HCEC 1CT (cell line): ENCODE measurements at regions not wholly inside any gene's neighbourhood (a gene's known extent, or its start where the extent isn't known, plus 50 kb on each side); places are given as distances from the start of the nearest gene placed in this dataset.
A peak's percentile ranks its signal among the peaks of the same experiment; 100 is the strongest.

Experiments used
- DNase-seq: peaks from one replicate; pipeline ENCODE4 v3.0.0-alpha.2; 2017

DNA sequence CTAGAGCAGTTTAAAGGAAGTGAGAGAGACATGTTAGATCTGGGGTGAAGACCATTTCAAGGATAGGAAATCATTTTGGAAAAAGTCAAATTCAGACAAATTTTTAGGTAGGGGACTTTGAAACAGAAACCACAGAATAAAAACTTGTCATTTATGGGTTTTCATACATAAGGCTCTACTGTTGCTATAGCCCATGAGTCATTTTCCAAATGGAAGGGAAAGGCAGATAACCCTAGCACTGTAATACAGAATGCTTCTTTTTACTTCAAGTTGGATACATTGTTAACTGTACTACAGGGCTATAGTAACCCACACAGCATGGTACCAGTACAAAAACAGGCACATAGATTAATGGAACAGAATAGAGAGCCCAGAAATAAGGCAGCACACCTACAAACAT, 455.4 kb downstream of the EBF1 start:
- no peak for DNase-seq

GRCh38 chr5:158643840-158644239, 455.9 kb downstream of the EBF1 start:
- no peak for DNase-seq

DNA sequence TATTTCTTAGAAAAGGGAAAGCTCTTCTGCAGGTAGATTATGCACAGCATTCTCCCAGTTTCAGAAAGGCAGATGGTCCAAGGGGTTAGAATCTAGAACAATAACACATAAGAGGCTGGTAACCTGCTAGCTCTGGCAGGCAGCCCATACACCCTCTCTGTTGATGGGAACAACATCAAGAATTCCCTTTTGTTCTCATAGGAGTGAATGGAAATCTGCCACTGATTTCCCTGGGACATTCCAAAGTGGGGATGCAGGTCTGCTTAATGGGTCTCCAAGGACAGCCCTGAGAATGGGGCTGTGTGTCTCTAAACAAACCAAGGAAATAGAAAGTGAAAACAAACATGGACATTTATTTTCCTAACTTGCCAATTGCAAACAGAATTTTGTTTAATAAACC, 456.8 kb downstream of the EBF1 start:
- DNase-seq = no peak

DNA sequence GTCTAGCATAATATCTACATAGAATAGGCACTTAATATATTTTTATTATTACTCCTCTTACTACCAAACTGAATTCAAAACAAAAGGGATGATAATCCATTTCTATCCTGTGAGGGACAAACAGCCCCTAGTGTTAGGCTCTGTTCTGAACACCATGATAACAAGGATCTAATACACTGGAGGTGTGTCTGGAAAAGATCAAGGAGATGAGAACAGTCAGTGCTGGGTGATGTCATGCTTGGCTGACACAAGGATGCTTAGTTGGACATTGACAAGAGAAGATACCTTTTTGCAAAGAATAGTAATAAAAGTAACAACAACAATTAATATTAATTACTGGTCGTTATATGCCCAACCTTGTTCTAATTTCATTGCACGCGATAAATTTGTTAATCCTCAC, 458.7 kb downstream of the EBF1 start:
- no peak for DNase-seq

DNA sequence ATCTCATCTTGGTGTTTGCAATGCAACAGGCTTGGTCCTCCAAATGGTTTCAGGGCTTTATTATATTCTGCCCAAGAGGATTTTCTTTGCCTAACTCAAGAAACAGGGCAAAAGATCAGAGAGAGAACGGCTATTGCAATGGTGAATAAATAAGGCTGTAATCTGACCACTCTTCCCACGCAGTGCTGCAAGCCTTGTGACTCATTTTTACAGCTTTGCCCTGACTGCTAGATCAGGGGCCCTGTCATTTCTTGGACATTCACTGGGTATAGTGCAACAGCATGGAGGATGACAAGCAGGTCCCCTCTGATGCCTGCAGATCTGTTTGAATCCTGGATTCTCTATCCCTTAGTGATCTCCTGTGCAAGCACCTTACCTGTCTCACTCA, 459.1 kb downstream of the EBF1 start:
- peak; percentile 18 for DNase-seq

- peak; percentile 3 for DNase-seq
These were observed 459.7 kb downstream of the EBF1 start for GRCh38 chr5:158639881-158640592.

- no peak for DNase-seq
These were observed 461.3 kb downstream of the EBF1 start for GRCh38 chr5:158638396-158638795.

DNA sequence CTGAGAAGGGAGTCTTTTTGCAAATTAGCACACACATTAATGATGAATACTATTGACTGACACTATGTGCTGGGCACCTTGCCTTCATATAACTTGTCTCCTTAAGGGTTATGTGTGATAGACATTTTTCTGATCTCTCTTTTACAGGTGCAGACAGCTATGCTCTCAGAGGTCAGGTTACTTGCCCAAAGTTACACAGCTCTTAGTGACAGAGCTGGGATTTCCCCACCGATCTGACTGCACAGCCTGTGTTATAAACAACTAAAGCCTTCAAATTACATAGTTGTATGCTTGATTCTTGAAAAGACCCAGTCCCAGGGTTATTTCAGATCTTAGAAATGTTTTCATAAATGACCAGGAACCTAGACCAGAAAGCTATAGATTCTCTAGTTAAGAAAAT, 462.7 kb downstream of the EBF1 start:
- DNase-seq = no peak

DNA sequence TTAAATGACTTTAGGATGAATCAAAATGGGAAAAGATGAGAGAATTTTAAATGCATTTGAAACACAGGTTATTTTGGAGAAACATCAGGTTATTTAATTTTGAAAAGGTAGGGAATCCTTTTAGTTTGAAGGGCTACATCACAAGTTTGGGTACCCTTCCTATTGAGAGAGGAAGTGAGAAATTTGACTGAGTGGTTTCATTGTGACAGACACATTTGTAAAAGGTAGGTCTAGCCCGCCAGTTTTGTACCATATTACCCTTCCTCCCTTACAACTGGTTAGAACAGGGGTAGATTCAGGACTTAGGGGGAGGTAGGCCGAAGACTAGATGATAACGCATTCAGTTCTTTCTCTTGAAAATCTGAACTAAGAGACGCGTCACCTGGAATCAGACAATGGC, 464.2 kb downstream of the EBF1 start:
- DNase-seq = no peak

DNA sequence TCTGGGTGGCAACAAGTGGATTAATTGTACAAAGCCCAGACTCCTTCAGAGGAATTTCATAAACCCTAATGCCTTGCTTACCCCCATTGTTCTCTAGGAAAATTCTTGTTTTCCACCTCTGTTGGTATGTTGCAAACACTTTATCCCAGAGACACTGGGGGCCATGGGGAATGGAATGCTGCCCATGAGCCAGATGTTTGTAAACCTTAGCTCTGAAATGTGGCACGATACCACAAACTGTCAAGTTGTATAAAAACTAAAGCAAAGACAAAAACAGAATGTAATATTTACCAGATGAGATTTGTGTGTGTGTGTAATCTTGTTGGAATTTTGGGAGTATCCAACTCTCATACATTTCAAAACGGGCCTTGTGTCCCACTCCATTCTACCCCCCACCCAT, 465.0 kb downstream of the EBF1 start:
- no peak for DNase-seq

- no peak for DNase-seq
These were observed 470.0 kb downstream of the EBF1 start for GRCh38 chr5:158629591-158630312.

GRCh38 chr5:158626718-158627117, 473.0 kb downstream of the EBF1 start:
- DNase-seq = no peak

DNA sequence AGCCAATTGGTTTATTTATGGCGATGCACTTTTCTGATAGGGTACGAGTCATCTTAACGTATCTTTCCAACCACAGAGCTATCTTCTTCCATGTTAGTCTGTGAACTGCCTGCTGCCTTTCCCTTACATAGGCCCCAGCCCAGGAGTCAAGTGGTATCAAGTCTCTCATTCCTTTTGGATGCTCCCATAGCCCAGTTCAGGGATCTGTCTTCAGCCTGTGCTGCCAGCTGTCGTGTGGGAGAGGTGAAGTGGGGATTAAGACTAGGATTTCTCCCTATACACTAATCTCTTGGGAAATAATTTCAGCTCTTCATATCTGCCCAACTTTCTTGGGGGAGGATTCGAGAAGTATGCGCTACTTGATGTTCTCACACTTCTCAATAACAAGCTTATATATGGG, 475.7 kb downstream of the EBF1 start:
- DNase-seq = no peak

DNA sequence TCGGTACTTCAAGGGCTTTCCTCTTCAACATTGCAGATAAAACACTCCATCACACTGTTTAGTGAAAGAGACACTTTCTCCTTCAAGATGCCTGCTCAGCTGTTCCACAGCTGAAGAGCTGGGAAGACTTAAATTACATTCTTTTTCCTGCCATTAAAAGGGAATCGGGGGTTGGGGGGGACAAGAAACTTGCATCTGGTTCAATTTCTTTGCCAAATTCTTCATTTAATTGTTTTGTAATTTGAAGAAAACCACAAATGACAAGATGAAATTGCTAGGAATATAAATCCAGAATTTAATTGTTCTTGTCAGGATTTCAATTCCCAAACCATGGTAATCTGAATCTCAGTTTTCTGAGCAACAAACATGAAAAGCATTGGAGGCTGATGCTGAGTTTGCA, 478.3 kb downstream of the EBF1 start:
- DNase-seq = no peak

GRCh38 chr5:158619083-158619788, 480.5 kb downstream of the EBF1 start:
- DNase-seq = no peak

DNA sequence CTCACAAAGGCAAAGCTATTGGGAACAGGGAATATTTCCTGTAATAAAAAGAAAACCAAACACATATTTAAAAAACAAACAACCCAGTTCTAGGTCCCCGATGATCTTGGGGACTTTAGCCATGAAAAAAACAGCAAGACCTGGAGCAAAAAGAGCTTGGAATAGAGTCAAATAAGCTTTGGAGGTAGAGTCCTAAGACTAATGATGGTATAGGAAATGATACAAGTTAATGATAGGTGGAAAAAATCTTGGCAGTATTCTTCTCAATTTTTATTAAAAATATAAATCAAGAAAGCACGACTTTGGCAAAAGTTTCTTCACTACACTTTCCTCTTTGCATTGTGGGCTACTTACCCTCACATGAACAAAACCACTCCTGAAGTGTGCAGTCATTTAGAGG, 481.5 kb downstream of the EBF1 start:
- DNase-seq = no peak

DNA sequence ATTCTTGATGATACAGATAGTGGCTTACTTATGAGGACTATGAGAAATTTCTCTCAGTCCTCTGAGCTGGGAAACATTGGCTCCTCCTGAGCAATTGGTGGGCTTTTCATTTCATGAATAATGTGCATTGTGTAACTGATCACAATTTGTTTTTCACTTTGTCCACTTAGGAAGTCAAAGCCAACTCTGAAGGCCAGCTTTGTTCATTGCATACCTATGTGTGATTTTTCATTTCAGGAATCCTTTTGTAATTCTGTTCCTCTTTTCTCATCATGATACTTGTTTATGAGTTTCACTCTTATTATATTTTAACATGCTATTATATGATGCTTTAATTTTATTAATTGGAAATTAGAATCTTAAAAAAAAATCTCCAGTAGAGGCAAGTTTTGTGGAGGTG, 483.0 kb downstream of the EBF1 start:
- no peak for DNase-seq

GRCh38 chr5:158614951-158615350, 484.8 kb downstream of the EBF1 start:
- no peak for DNase-seq

- no peak for DNase-seq
These were observed 488.1 kb downstream of the EBF1 start for GRCh38 chr5:158611581-158611980.

DNA sequence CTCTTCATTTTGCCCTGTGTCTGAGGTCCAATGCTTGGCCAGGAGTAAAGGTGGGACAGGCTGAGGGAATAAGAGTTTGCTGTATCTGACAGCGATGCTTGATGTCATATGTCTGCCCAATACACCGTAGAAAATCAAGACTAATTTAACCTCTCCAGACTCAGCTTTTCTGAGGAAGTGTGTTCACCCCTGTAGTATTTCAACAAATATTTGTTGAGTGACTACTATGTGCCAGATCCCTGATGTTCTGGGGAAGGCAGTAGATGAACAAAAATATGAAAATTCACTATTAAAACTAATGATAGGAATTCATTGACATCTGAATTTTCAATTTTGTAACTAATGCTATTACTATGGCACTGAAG, 489.7 kb downstream of the EBF1 start:
- no peak for DNase-seq

GRCh38 chr5:158609333-158610050, 490.2 kb downstream of the EBF1 start:
- DNase-seq = no peak

DNA sequence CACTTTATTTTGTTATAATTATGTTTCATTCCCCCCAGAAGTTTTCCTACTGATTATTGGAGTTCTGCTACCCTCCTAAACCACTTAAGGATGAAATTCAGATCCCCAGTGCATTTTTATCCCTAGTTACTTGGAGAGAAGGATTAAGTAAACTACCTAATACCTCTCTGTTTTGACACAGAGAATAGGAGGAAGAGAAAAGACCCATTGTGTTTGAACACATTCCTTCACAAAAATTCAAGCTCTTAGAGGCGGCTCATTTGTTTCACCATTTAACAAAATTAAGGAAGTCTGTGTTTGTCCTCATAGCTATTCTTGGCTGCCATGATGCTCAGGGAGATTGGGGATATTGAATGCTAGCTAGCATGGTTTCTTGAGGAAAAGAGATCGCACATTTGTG, 492.6 kb downstream of the EBF1 start:
- DNase-seq = no peak

- DNase-seq = no peak
These were observed 493.5 kb downstream of the EBF1 start for GRCh38 chr5:158606233-158606632.

GRCh38 chr5:158602981-158603380, 496.7 kb downstream of the EBF1 start:
- DNase-seq = no peak
